Breast epithelium (tissue), 3 donors: ENCODE measurements at regions not wholly inside any gene's neighbourhood (a gene's known extent, or its start where the extent isn't known, plus 50 kb on each side); places are given as distances from the start of the nearest gene placed in this dataset.

Source experiments
- POLR2A ChIP-seq: fragments of 450-650 bp; IDR thresholded peaks from one replicate; pipeline ENCODE4 v1.6.1; 2016; ENCODE audit warnings: antibody characterized with exemption, mild to moderate bottlenecking, moderate library complexity
- POLR2AphosphoS5 ChIP-seq, 3 donors: sonication (generic); formaldehyde crosslinking; IDR thresholded peaks; one replicate each; pipeline ENCODE4 v1.6.1; 2017; ENCODE audit warnings: antibody characterized with exemption in 3 of 3
- TF ChIP-seq, protein P1 (sequence below), 3 donors: fragments of 450-650 bp; IDR thresholded peaks; one replicate each; pipeline ENCODE4 v1.5.1; 2016 to 2017; ENCODE audit warnings: antibody characterized with exemption in 3 of 3, mild to moderate bottlenecking in 3 of 3, moderate library complexity in 3 of 3

GRCh38 chr14:101505236-101505970 lies 55.9 kb upstream of the DIO3 start:
- TF ChIP-seq, protein P1, sequence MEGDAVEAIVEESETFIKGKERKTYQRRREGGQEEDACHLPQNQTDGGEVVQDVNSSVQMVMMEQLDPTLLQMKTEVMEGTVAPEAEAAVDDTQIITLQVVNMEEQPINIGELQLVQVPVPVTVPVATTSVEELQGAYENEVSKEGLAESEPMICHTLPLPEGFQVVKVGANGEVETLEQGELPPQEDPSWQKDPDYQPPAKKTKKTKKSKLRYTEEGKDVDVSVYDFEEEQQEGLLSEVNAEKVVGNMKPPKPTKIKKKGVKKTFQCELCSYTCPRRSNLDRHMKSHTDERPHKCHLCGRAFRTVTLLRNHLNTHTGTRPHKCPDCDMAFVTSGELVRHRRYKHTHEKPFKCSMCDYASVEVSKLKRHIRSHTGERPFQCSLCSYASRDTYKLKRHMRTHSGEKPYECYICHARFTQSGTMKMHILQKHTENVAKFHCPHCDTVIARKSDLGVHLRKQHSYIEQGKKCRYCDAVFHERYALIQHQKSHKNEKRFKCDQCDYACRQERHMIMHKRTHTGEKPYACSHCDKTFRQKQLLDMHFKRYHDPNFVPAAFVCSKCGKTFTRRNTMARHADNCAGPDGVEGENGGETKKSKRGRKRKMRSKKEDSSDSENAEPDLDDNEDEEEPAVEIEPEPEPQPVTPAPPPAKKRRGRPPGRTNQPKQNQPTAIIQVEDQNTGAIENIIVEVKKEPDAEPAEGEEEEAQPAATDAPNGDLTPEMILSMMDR (IDR thresholded peaks at IDR 0.05), result no peak
- TF ChIP-seq POLR2AphosphoS5 (IDR thresholded peaks at IDR 0.05), result no peak
- no peak for TF ChIP-seq POLR2A
